H9 (cell line): ENCODE measurements at regions not wholly inside any gene's neighbourhood (a gene's known extent, or its start where the extent isn't known, plus 50 kb on each side); places are given as distances from the start of the nearest gene placed in this dataset.

ENCODE experiments used
- DNase-seq: peaks from one replicate; pipeline ENCODE4 v3.0.0-alpha.2; 2017
- H2AFZ ChIP-seq: one replicate; pipeline ENCODE4 v1.6.1; 2013; ENCODE audit warnings: mild to moderate bottlenecking, low read length, control low read depth, moderate library complexity
- H2AK5ac ChIP-seq: 2 replicates; pipeline ENCODE4 v1.6.1; 2013; ENCODE audit warnings: low read length, control low read depth, mixed read lengths; ENCODE audit not compliant: insufficient read length
- H2BK120ac ChIP-seq: one replicate; pipeline ENCODE4 v1.6.1; 2013; ENCODE audit warnings: low read depth, mild to moderate bottlenecking, low read length, control low read depth, inconsistent platforms; ENCODE audit not compliant: poor library complexity, severe bottlenecking
- H2BK12ac ChIP-seq: 2 replicates; pipeline ENCODE4 v1.6.1; 2013; ENCODE audit warnings: low read length, control low read depth, mixed read lengths, low read depth; ENCODE audit not compliant: insufficient read length
- H2BK15ac ChIP-seq: 2 replicates; pipeline ENCODE4 v1.6.1; 2013; ENCODE audit warnings: low read depth, low read length, control low read depth
- H2BK20ac ChIP-seq: one replicate; pipeline ENCODE4 v1.6.1; 2013; ENCODE audit warnings: low read depth, mild to moderate bottlenecking, low read length, control low read depth, inconsistent platforms; ENCODE audit not compliant: poor library complexity, severe bottlenecking
- H2BK5ac ChIP-seq: 2 replicates; pipeline ENCODE4 v1.6.1; 2013; ENCODE audit warnings: low read length, control low read depth, mixed read lengths; ENCODE audit not compliant: insufficient read length
- H3K14ac ChIP-seq: 2 replicates; pipeline ENCODE4 v1.6.1; 2013; ENCODE audit warnings: low read length, control low read depth; ENCODE audit not compliant: insufficient read depth
- H3K18ac ChIP-seq: 2 replicates; pipeline ENCODE4 v1.6.1; 2013; ENCODE audit warnings: low read depth, mild to moderate bottlenecking, mixed read lengths, low read length, control low read depth; ENCODE audit not compliant: insufficient read length
- H3K23ac ChIP-seq: 2 replicates; pipeline ENCODE4 v1.6.1; 2013; ENCODE audit warnings: low read length, control low read depth, mixed read lengths, low read depth; ENCODE audit not compliant: insufficient read length
- H3K23me2 ChIP-seq: 2 replicates; pipeline ENCODE4 v1.6.1; 2013; ENCODE audit warnings: low read depth, mild to moderate bottlenecking, mixed read lengths, low read length, control low read depth; ENCODE audit not compliant: insufficient read length, poor library complexity, severe bottlenecking
- H3K27ac ChIP-seq: 2 replicates; pipeline ENCODE4 v1.5.1; 2013; ENCODE audit warnings: low read length, control low read depth, mixed read lengths, low read depth; ENCODE audit not compliant: insufficient read length
- H3K27me3 ChIP-seq: 2 replicates; pipeline ENCODE4 v1.6.1; 2013; ENCODE audit warnings: low read length, control low read depth, inconsistent platforms; ENCODE audit not compliant: insufficient read depth
- H3K4ac ChIP-seq: 2 replicates; pipeline ENCODE4 v1.6.1; 2013; ENCODE audit warnings: low read depth, mild to moderate bottlenecking, control low read depth, inconsistent platforms, low read length, moderate library complexity
- H3K4me1 ChIP-seq: 2 replicates; pipeline ENCODE4 v1.6.1; 2013; ENCODE audit warnings: low read length, control low read depth, inconsistent platforms; ENCODE audit not compliant: insufficient read depth
- H3K4me2 ChIP-seq: 2 replicates; pipeline ENCODE4 v1.6.1; 2013; ENCODE audit warnings: low read length, control low read depth, mixed read lengths; ENCODE audit not compliant: insufficient read length, insufficient read depth
- H3K56ac ChIP-seq: 2 replicates; pipeline ENCODE4 v1.6.1; 2013; ENCODE audit warnings: low read depth, mild to moderate bottlenecking, mixed read lengths, low read length, control low read depth; ENCODE audit not compliant: insufficient read length
- H3K79me1 ChIP-seq: 2 replicates; pipeline ENCODE4 v1.6.1; 2013; ENCODE audit warnings: low read depth, mild to moderate bottlenecking, moderate library complexity, low read length, control low read depth, inconsistent platforms; ENCODE audit not compliant: insufficient read depth, poor library complexity, severe bottlenecking
- H3K79me2 ChIP-seq: 2 replicates; pipeline ENCODE4 v1.6.1; 2013; ENCODE audit warnings: low read length, control low read depth, inconsistent platforms; ENCODE audit not compliant: insufficient read depth
- H3K9ac ChIP-seq: 2 replicates; pipeline ENCODE4 v1.6.1; 2013; ENCODE audit warnings: low read length, control low read depth, mixed read lengths; ENCODE audit not compliant: insufficient read length; ENCODE audit errors: extremely low read depth
- H3K9me3 ChIP-seq: one replicate; pipeline ENCODE4 v1.6.1; 2013; ENCODE audit warnings: low read depth, low read length, inconsistent platforms; ENCODE audit not compliant: control insufficient read depth
- H3T11ph ChIP-seq: one replicate; pipeline ENCODE4 v1.6.1; 2013; ENCODE audit warnings: mild to moderate bottlenecking, low read length, control low read depth, inconsistent platforms
- H4K20me1 ChIP-seq: one replicate; pipeline ENCODE4 v1.6.1; 2013; ENCODE audit not compliant: control insufficient read depth, insufficient read length, insufficient read depth
- H4K5ac ChIP-seq: 2 replicates; pipeline ENCODE4 v1.6.1; 2013; ENCODE audit warnings: low read depth, mild to moderate bottlenecking, mixed read lengths, low read length, control low read depth; ENCODE audit not compliant: insufficient read length
- H4K8ac ChIP-seq: replicated peaks from 2 replicates; pipeline ENCODE4 v1.6.1; 2013; ENCODE audit warnings: low read length, control low read depth, mixed read lengths, low read depth; ENCODE audit not compliant: insufficient read length
- H4K91ac ChIP-seq: 2 replicates; pipeline ENCODE4 v1.6.1; 2013; ENCODE audit warnings: low read depth, mild to moderate bottlenecking, moderate library complexity, mixed read lengths, low read length, control low read depth; ENCODE audit not compliant: insufficient read length
- H3K27ac Mint-ChIP-seq, 3 experiments: 2 replicates in 2 of 3; 3 replicates in 1 of 3; pipeline ENCODE4 v1.8.0; 2020 to 2021; ENCODE audit warnings: mixed read lengths in 3 of 3, mild to moderate bottlenecking in 1 of 3, moderate library complexity in 1 of 3
- H3K27me3 Mint-ChIP-seq: 2 replicates; pipeline ENCODE4 v1.8.0; 2021; ENCODE audit warnings: low read depth, mild to moderate bottlenecking, moderate library complexity, mixed read lengths
- H3K36me3 Mint-ChIP-seq, 3 experiments: 2 replicates in 2 of 3; 3 replicates in 1 of 3; pipeline ENCODE4 v1.8.0; 2020 to 2021; ENCODE audit warnings: low read depth in 3 of 3, mixed read lengths in 3 of 3; ENCODE audit not compliant: insufficient read depth in 1 of 3
- H3K4me1 Mint-ChIP-seq, 2 experiments: 2 replicates each; pipeline ENCODE4 v1.8.0; 2020; ENCODE audit warnings: mixed read lengths in 2 of 2
- H3K4me3 Mint-ChIP-seq, 2 experiments: 2 replicates in 1 of 2; 3 replicates in 1 of 2; pipeline ENCODE4 v1.8.0; 2020 to 2021; ENCODE audit warnings: mild to moderate bottlenecking in 2 of 2, mixed read lengths in 2 of 2, moderate library complexity in 1 of 2
- H3K9me3 Mint-ChIP-seq, 2 experiments: 2 replicates in 1 of 2; 3 replicates in 1 of 2; pipeline ENCODE4 v1.8.0; 2020; ENCODE audit warnings: mild to moderate bottlenecking in 2 of 2, mixed read lengths in 2 of 2, moderate library complexity in 1 of 2
- WGBS: extraction: QIAGEN DNeasy Blood & Tissue Kit; methylation state at CpG from one replicate; pipeline ENCODE4 v1.1.7; 2013; ENCODE audit warnings: missing lambda C conversion rate, low lambda C conversion rate, mixed read lengths; ENCODE audit not compliant: insufficient read length; ENCODE audit errors: extremely low coverage; 5-methylcytosine and 5-hydroxymethylcytosine counted together
- TF ChIP-seq, protein P1 (sequence below): fragments of 200-600 bp; sonication (generic); conservative IDR thresholded peaks from 3 replicates; pipeline ENCODE4 v1.8.0; 2021; ENCODE audit warnings: antibody characterized with exemption, mild to moderate bottlenecking

DNA sequence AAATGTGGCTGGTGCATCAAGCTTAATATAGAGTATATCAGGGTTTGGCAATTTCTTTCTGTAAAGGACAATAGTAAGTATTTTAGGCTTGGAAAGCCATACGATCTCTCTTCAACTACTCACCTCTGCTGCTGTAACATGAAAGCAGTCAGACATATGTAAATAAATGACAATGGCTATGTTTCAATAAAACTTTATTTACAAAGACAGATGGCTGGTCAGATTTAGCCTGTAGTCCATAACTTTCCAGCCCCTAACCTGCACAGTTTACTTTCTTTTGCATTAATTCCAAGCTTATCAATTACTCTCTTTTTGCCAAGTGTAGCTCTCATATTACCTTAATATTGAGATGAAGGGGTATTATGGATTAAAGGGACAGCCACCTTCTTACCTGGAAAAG is 83.1 kb downstream of the LRATD1 start:
- WGBS, result no CpG with 5 or more reads among the region's 1 CpG
- H3K27ac Mint-ChIP-seq, result no peak overlapping the region
- no peaks in the 10 kb centered on the region for H3K27me3 ChIP-seq
- H3T11ph ChIP-seq, result no peak overlapping the region
- no peak overlapping the region for H3K18ac ChIP-seq
- no peak overlapping the region for H2BK5ac ChIP-seq
- no peaks in the 10 kb centered on the region for H3K36me3 Mint-ChIP-seq
- H3K4me3 Mint-ChIP-seq, result no peak overlapping the region
- TF ChIP-seq, protein P1, sequence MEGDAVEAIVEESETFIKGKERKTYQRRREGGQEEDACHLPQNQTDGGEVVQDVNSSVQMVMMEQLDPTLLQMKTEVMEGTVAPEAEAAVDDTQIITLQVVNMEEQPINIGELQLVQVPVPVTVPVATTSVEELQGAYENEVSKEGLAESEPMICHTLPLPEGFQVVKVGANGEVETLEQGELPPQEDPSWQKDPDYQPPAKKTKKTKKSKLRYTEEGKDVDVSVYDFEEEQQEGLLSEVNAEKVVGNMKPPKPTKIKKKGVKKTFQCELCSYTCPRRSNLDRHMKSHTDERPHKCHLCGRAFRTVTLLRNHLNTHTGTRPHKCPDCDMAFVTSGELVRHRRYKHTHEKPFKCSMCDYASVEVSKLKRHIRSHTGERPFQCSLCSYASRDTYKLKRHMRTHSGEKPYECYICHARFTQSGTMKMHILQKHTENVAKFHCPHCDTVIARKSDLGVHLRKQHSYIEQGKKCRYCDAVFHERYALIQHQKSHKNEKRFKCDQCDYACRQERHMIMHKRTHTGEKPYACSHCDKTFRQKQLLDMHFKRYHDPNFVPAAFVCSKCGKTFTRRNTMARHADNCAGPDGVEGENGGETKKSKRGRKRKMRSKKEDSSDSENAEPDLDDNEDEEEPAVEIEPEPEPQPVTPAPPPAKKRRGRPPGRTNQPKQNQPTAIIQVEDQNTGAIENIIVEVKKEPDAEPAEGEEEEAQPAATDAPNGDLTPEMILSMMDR, result no peak
- H3K79me1 ChIP-seq, result no peaks in the 10 kb centered on the region
- H3K9me3 ChIP-seq, result no peaks in the 10 kb centered on the region
- no peak overlapping the region for H2AK5ac ChIP-seq
- no peak overlapping the region for H4K8ac ChIP-seq
- no peak overlapping the region for H3K27ac ChIP-seq
- H3K23me2 ChIP-seq, result no peaks in the 10 kb centered on the region
- no peaks in the 10 kb centered on the region for H3K9me3 Mint-ChIP-seq
- H2AFZ ChIP-seq, result no peak overlapping the region
- H3K9ac ChIP-seq, result no peak overlapping the region
- no peak overlapping the region for H2BK120ac ChIP-seq
- no peaks in the 10 kb centered on the region for H3K4me1 ChIP-seq
- no peak overlapping the region for H4K5ac ChIP-seq
- no peak for DNase-seq
- no peak overlapping the region for H2BK15ac ChIP-seq
- H3K4me1 Mint-ChIP-seq, result no peaks in the 10 kb centered on the region
- H2BK12ac ChIP-seq, result no peak overlapping the region
- H2BK20ac ChIP-seq, result no peak overlapping the region
- no peak overlapping the region for H3K4ac ChIP-seq
- no peak overlapping the region for H3K14ac ChIP-seq
- H3K4me2 ChIP-seq, result no peak overlapping the region
- H4K20me1 ChIP-seq, result no peaks in the 10 kb centered on the region
- H3K27me3 Mint-ChIP-seq, result no peaks in the 10 kb centered on the region
- H3K79me2 ChIP-seq, result no peaks in the 10 kb centered on the region
- H3K23ac ChIP-seq, result no peak overlapping the region
- no peak overlapping the region for H4K91ac ChIP-seq
- no peak overlapping the region for H3K56ac ChIP-seq
